ENCODE measurements at regions not wholly inside any gene's neighbourhood (a gene's known extent, or its start where the extent isn't known, plus 50 kb on each side); places are given as distances from the start of the nearest gene placed in this dataset.

DNA sequence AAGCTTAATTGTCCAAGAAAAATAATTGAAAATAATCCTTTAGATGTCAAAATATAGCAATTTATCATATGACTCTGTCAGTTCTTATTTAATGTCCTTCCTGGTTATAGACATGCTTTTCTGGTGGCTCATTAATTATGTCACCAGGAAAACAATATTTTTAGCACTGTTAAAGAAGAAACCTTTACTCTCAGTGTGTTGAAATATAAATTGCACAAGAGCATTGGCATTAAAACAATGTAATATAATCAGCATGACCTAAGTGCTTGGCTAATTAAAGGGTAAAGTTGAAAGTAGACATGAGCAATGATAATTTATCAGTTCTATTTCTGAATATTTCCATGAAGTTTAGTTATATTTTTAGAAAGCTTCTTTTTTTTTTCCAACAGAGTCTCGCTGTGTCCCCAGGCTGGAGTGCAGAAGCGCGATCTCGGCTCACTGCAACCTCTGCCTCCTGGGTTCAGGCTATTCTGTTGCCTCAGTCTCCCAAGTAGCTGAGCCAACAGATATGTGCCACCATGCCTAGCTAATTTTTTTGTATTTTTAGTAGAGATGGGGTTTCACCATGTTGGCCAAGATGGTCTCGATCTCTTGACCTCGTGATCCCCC is 232.3 kb downstream of the JRKL start (continued):
- TF ChIP-seq HDGF (IDR thresholded peaks at IDR 0.05) (no peak), CBX5 (IDR thresholded peaks at IDR 0.05; ENCODE audit: low read depth) (no peak)

DNA sequence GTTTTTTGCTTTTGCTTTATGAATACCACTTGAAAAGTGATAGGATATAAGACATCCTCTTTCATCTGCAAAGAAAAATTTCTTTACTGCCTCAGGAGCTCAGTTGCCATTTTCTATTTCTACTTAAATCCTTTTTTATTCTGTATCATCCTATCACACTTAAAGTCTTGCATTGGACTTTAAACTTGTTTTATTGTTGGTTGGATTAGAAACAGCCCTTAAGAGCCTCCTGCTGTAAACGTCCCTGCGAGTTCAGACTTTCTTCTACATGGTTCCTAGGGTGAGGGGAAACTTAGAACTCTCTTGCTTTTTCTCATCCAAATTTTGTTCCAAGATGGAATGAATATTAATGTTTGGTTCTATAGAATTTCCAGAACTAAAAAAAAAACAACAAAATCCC is 234.3 kb downstream of the JRKL start:
- no TSS peak for BruUV-seq (replicated peaks)
- DNase-seq (ENCODE audit: low read depth, low spot score), result no peak
- TF ChIP-seq ZZZ3 (IDR thresholded peaks at IDR 0.05; ENCODE audit: control insufficient read depth, insufficient read length, low read depth) (no peak), TBL1XR1 (IDR thresholded peaks at IDR 0.05; ENCODE audit: low read depth, low read length) (no peak), ZSCAN29 (IDR thresholded peaks at IDR 0.05) (no peak), PAX8 (IDR thresholded peaks at IDR 0.05) (no peak), SPI1 (IDR thresholded peaks at IDR 0.05; ENCODE audit: borderline replicate concordance, insufficient read depth, low read depth, low read length) (no peak), PML (IDR thresholded peaks at IDR 0.05; ENCODE audit: low read length) (no peak), CEBPB (IDR thresholded peaks at IDR 0.05; ENCODE audit: borderline replicate concordance in 1 of 2, low read depth in 2 of 2, low read length in 2 of 2) (no peak), SREBF2 (IDR thresholded peaks at IDR 0.05; ENCODE audit: low read length) (no peak), HDAC2 (IDR thresholded peaks at IDR 0.05) (no peak)
- TF ChIP-seq, protein P1, sequence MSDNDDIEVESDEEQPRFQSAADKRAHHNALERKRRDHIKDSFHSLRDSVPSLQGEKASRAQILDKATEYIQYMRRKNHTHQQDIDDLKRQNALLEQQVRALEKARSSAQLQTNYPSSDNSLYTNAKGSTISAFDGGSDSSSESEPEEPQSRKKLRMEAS (IDR thresholded peaks at IDR 0.05; ENCODE audit: low read depth, low read length), result no peak
- TF ChIP-seq, protein P2, sequence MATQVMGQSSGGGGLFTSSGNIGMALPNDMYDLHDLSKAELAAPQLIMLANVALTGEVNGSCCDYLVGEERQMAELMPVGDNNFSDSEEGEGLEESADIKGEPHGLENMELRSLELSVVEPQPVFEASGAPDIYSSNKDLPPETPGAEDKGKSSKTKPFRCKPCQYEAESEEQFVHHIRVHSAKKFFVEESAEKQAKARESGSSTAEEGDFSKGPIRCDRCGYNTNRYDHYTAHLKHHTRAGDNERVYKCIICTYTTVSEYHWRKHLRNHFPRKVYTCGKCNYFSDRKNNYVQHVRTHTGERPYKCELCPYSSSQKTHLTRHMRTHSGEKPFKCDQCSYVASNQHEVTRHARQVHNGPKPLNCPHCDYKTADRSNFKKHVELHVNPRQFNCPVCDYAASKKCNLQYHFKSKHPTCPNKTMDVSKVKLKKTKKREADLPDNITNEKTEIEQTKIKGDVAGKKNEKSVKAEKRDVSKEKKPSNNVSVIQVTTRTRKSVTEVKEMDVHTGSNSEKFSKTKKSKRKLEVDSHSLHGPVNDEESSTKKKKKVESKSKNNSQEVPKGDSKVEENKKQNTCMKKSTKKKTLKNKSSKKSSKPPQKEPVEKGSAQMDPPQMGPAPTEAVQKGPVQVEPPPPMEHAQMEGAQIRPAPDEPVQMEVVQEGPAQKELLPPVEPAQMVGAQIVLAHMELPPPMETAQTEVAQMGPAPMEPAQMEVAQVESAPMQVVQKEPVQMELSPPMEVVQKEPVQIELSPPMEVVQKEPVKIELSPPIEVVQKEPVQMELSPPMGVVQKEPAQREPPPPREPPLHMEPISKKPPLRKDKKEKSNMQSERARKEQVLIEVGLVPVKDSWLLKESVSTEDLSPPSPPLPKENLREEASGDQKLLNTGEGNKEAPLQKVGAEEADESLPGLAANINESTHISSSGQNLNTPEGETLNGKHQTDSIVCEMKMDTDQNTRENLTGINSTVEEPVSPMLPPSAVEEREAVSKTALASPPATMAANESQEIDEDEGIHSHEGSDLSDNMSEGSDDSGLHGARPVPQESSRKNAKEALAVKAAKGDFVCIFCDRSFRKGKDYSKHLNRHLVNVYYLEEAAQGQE (IDR thresholded peaks at IDR 0.05; ENCODE audit: low read depth, low read length), result no peak
- TF ChIP-seq, protein P3, sequence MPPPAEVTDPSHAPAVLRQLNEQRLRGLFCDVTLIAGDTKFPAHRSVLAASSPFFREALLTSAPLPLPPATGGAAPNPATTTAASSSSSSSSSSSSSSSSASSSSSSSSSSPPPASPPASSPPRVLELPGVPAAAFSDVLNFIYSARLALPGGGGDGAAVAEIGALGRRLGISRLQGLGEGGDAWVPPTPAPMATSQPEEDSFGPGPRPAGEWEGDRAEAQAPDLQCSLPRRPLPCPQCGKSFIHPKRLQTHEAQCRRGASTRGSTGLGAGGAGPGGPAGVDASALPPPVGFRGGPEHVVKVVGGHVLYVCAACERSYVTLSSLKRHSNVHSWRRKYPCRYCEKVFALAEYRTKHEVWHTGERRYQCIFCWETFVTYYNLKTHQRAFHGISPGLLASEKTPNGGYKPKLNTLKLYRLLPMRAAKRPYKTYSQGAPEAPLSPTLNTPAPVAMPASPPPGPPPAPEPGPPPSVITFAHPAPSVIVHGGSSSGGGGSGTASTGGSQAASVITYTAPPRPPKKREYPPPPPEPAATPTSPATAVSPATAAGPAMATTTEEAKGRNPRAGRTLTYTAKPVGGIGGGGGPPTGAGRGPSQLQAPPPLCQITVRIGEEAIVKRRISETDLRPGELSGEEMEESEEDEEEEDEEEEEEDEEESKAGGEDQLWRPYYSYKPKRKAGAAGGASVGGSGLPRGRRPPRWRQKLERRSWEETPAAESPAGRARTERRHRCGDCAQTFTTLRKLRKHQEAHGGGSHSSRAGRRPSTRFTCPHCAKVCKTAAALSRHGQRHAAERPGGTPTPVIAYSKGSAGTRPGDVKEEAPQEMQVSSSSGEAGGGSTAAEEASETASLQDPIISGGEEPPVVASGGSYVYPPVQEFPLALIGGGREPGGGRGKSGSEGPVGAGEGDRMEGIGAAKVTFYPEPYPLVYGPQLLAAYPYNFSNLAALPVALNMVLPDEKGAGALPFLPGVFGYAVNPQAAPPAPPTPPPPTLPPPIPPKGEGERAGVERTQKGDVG (CRISPR knock-in tag; IDR thresholded peaks at IDR 0.05), result no peak
- TF ChIP-seq, protein P4, sequence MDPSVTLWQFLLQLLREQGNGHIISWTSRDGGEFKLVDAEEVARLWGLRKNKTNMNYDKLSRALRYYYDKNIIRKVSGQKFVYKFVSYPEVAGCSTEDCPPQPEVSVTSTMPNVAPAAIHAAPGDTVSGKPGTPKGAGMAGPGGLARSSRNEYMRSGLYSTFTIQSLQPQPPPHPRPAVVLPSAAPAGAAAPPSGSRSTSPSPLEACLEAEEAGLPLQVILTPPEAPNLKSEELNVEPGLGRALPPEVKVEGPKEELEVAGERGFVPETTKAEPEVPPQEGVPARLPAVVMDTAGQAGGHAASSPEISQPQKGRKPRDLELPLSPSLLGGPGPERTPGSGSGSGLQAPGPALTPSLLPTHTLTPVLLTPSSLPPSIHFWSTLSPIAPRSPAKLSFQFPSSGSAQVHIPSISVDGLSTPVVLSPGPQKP (IDR thresholded peaks at IDR 0.05; ENCODE audit: low read depth, low read length), result no peak
- Histone ChIP-seq H3K79me2 (ENCODE audit: control insufficient read depth, insufficient read depth, low read length) (no peaks in the 10 kb centered on the region), H3K36me3 (ENCODE audit: control insufficient read depth in 2 of 2, insufficient read depth in 2 of 2, low read length in 1 of 2) (no peaks in the 10 kb centered on the region), H4K20me1 (ENCODE audit: control insufficient read depth, insufficient read depth) (no peaks in the 10 kb centered on the region), H3K4me2 (ENCODE audit: control insufficient read depth, insufficient read depth) (no peak overlapping the region), H2AFZ (ENCODE audit: control insufficient read depth, low read depth, low read length) (no peak overlapping the region), H3K27ac (ENCODE audit: control insufficient read depth, insufficient read depth) (no peak overlapping the region), H3K9me3 (replicated peaks; ENCODE audit: control insufficient read depth, insufficient read depth, low read length) (no peaks in the 10 kb centered on the region), H3K4me3 (no peak overlapping the region), H3K4me1 (ENCODE audit: control insufficient read depth, insufficient read depth, low read length) (no peaks in the 10 kb centered on the region), H3K27me3 (replicated peaks in 1 of 2; ENCODE audit: control insufficient read depth in 2 of 2, insufficient read depth in 2 of 2, low read length in 1 of 2) (no peaks in the 10 kb centered on the region), H3K9ac (ENCODE audit: control insufficient read depth, insufficient read depth, low read length) (no peak overlapping the region)
- ChIA-PET CTCF (no interaction called here), SMC1A (ENCODE audit: uncharacterized antibody, unreplicated experiment) (no interaction called here), POLR2A (no interaction called here), RAD21 (ENCODE audit: unreplicated experiment) (no interaction called here)
- in situ Hi-C loops (cut with MboI), result no loop called here
- 3% methylated on average over 2 of the region's 2 CpGs for WGBS (ENCODE audit: insufficient coverage, insufficient replicate concordance, low lambda C conversion rate, missing lambda C conversion rate)
- no peak for FAIRE-seq
- no peak for ATAC-seq
- intact Hi-C loops (cut with micrococcal nuclease; ENCODE audit: unreplicated experiment), result no loop called here

All from GM12878 (cell line).